ENCODE measurements at regions not wholly inside any gene's neighbourhood (a gene's known extent, or its start where the extent isn't known, plus 50 kb on each side); places are given as distances from the start of the nearest gene placed in this dataset.
A peak's percentile ranks its signal among the peaks of the same experiment; 100 is the strongest.

DNA sequence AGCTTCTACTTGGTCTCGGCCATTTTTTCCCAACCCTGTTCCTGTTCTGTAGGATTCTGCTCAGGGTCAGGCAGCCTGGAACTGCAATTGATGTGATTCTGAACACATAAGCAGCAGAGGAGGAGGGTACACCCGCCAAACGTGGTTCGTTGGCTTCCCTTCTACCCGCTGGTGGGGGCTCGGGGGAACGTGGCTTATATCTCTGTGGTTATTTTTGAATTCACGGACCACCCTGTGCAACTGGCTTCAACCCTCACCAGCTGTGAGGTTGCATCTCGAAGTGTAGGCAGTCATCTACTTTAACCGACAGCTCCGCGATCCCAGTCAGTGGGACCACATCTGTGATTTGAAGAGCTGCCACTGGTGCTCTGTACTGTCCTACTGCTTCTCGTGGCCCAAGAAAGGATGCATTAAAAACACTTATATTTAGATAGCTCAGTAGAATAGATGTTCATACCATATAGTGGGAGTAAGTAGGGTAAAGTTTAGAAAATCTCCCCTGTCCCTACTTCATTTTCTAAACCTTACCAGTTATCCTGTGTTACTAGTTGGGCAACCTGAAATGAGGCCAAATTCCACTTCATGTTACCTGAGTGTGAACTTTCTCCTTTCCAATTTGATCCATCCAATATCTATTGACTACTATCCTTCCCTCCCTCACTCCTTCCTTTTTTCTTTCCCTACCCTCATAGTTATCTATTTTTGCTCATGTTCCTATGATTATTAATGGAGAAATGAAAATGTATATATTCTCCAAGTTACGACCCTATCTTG is 80.4 kb upstream of the BCOR start:
- DNase-seq (ENCODE audit: low spot score): no peak
- ChIA-PET CTCF (ENCODE audit: low intra/inter-chr PET ratio, low total read pairs) (no interaction called here), POLR2A (interaction anchor here (1.3 to 3.9 kb wide), 7 partner anchors 13 to 165 kb away, joined by 3 to 41 read pairs (median 10); partner anchors contain the start of gene BCOR)
- WGBS (ENCODE audit: low lambda C conversion rate): 75% methylated on average over 7 of the region's 14 CpGs
- H3K4me2 ChIP-seq (ENCODE audit: low read depth, low read length): no peak overlapping the region
- H3K27me3 ChIP-seq (ENCODE audit: control insufficient read depth in 1 of 2, insufficient read depth in 2 of 2, low read length in 2 of 2): no peaks in the 10 kb centered on the region
- H3K79me2 ChIP-seq (ENCODE audit: insufficient read depth, low read length): peaks cover 6% of the 10 kb centered on the region
- no TSS peak for BruUV-seq (replicated peaks)
- TF ChIP-seq, protein P1, sequence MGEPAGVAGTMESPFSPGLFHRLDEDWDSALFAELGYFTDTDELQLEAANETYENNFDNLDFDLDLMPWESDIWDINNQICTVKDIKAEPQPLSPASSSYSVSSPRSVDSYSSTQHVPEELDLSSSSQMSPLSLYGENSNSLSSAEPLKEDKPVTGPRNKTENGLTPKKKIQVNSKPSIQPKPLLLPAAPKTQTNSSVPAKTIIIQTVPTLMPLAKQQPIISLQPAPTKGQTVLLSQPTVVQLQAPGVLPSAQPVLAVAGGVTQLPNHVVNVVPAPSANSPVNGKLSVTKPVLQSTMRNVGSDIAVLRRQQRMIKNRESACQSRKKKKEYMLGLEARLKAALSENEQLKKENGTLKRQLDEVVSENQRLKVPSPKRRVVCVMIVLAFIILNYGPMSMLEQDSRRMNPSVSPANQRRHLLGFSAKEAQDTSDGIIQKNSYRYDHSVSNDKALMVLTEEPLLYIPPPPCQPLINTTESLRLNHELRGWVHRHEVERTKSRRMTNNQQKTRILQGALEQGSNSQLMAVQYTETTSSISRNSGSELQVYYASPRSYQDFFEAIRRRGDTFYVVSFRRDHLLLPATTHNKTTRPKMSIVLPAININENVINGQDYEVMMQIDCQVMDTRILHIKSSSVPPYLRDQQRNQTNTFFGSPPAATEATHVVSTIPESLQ (CRISPR knock-in tag; conservative IDR thresholded peaks at IDR 0.05): no peak
- TF ChIP-seq ZNF572 (CRISPR knock-in tag; IDR thresholded peaks at IDR 0.05) (no peak), ZBTB38 (CRISPR knock-in tag; IDR thresholded peaks at IDR 0.05) (0 out of 2 replicates have a peak, but pooled peaks have one; percentile 17), ZNF841 (CRISPR knock-in tag; IDR thresholded peaks at IDR 0.05; ENCODE audit: borderline replicate concordance) (no peak)
- TF ChIP-seq, protein P2, sequence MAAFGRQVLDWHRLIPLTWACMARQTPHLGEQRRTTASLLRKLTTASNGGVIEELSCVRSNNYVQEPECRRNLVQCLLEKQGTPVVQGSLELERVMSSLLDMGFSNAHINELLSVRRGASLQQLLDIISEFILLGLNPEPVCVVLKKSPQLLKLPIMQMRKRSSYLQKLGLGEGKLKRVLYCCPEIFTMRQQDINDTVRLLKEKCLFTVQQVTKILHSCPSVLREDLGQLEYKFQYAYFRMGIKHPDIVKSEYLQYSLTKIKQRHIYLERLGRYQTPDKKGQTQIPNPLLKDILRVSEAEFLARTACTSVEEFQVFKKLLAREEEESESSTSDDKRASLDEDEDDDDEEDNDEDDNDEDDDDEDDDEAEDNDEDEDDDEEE (CRISPR knock-in tag; IDR thresholded peaks at IDR 0.05): no peak
- H3K4me3 ChIP-seq (replicated peaks in 1 of 3; ENCODE audit: insufficient read depth in 1 of 3, low read depth in 2 of 3, low read length in 3 of 3): no peak overlapping the region
- no peak overlapping the region for H3K9ac ChIP-seq (ENCODE audit: insufficient read depth, low read depth, low read length)
- ATAC-seq: no peak
- H3K36me3 ChIP-seq (replicated peaks in 1 of 2; ENCODE audit: control insufficient read depth in 1 of 2, insufficient read depth in 2 of 2, low read length in 2 of 2): no peaks in the 10 kb centered on the region
- H2AFZ ChIP-seq (ENCODE audit: low read length): no peak overlapping the region
- FAIRE-seq: no peak
- no peak overlapping the region for H3K27ac ChIP-seq (ENCODE audit: extremely low read length, insufficient read depth, low read length)
- in situ Hi-C loops (cut with HindIII; ENCODE audit: extremely low pct_ligation_motif_present, low pct_unique_long_range_greater_than_20kb): no loop called here
- H3K9me3 ChIP-seq (ENCODE audit: low read length): no peaks in the 10 kb centered on the region
- intact Hi-C loops (cut with micrococcal nuclease; ENCODE audit: unreplicated experiment): loop anchor here (2.0 kb wide), 1 partner anchor 69 kb away; no protein-coding TSS in a partner anchor
- H4K20me1 ChIP-seq (ENCODE audit: insufficient read depth, low read length): no peaks in the 10 kb centered on the region
- H3K4me1 ChIP-seq (ENCODE audit: insufficient read depth, low read length): peaks cover 30% of the 10 kb centered on the region

All from HepG2 (cell line).